ENCODE measurements at regions not wholly inside any gene's neighbourhood (a gene's known extent, or its start where the extent isn't known, plus 50 kb on each side); places are given as distances from the start of the nearest gene placed in this dataset.

- TF ChIP-seq OSR1 (CRISPR knock-in tag; IDR thresholded peaks at IDR 0.05) (no peak), TOX (CRISPR knock-in tag; IDR thresholded peaks at IDR 0.05; ENCODE audit: borderline replicate concordance) (no peak), CSDC2 (CRISPR knock-in tag; IDR thresholded peaks at IDR 0.05) (no peak)
- TF ChIP-seq, protein P1, sequence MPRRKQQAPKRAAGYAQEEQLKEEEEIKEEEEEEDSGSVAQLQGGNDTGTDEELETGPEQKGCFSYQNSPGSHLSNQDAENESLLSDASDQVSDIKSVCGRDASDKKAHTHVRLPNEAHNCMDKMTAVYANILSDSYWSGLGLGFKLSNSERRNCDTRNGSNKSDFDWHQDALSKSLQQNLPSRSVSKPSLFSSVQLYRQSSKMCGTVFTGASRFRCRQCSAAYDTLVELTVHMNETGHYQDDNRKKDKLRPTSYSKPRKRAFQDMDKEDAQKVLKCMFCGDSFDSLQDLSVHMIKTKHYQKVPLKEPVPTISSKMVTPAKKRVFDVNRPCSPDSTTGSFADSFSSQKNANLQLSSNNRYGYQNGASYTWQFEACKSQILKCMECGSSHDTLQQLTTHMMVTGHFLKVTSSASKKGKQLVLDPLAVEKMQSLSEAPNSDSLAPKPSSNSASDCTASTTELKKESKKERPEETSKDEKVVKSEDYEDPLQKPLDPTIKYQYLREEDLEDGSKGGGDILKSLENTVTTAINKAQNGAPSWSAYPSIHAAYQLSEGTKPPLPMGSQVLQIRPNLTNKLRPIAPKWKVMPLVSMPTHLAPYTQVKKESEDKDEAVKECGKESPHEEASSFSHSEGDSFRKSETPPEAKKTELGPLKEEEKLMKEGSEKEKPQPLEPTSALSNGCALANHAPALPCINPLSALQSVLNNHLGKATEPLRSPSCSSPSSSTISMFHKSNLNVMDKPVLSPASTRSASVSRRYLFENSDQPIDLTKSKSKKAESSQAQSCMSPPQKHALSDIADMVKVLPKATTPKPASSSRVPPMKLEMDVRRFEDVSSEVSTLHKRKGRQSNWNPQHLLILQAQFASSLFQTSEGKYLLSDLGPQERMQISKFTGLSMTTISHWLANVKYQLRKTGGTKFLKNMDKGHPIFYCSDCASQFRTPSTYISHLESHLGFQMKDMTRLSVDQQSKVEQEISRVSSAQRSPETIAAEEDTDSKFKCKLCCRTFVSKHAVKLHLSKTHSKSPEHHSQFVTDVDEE (CRISPR knock-in tag; IDR thresholded peaks at IDR 0.05) = no peak
- ATAC-seq = no peak
Observed at GRCh38 chr5:8695902-8696845, 827.2 kb downstream of the MTRR start.

GRCh38 chr5:8700222-8700621 is 831.3 kb downstream of the MTRR start:
- ATAC-seq = no peak
- TF ChIP-seq OSR1 (CRISPR knock-in tag; IDR thresholded peaks at IDR 0.05) (no peak), RARB (CRISPR knock-in tag; IDR thresholded peaks at IDR 0.05) (no peak), TCF4 (CRISPR knock-in tag; IDR thresholded peaks at IDR 0.05; ENCODE audit: borderline replicate concordance) (no peak), BACH2 (CRISPR knock-in tag; IDR thresholded peaks at IDR 0.05; ENCODE audit: borderline replicate concordance) (no peak), PATZ1 (CRISPR knock-in tag; IDR thresholded peaks at IDR 0.05; ENCODE audit: borderline replicate concordance) (no peak), POU6F1 (CRISPR knock-in tag; IDR thresholded peaks at IDR 0.05; ENCODE audit: borderline replicate concordance, low read depth) (no peak), ZFP3 (CRISPR knock-in tag; IDR thresholded peaks at IDR 0.05) (no peak), ZNF565 (CRISPR knock-in tag; conservative IDR thresholded peaks at IDR 0.05; ENCODE audit: low read depth) (no peak), CSDC2 (CRISPR knock-in tag; IDR thresholded peaks at IDR 0.05) (no peak), ARNTL (CRISPR knock-in tag; IDR thresholded peaks at IDR 0.05; ENCODE audit: borderline replicate concordance, low read depth) (no peak), CSRNP3 (CRISPR knock-in tag; IDR thresholded peaks at IDR 0.05) (no peak), ISL1 (CRISPR knock-in tag; IDR thresholded peaks at IDR 0.05) (no peak), ZNF8 (CRISPR knock-in tag; IDR thresholded peaks at IDR 0.05) (no peak), ZFP30 (CRISPR knock-in tag; IDR thresholded peaks at IDR 0.05) (no peak), TOX (CRISPR knock-in tag; IDR thresholded peaks at IDR 0.05; ENCODE audit: borderline replicate concordance) (no peak), GLIS3 (CRISPR knock-in tag; IDR thresholded peaks at IDR 0.05) (no peak)
- TF ChIP-seq, protein P1 (CRISPR knock-in tag; IDR thresholded peaks at IDR 0.05) = no peak

- TF ChIP-seq ARNTL (CRISPR knock-in tag; IDR thresholded peaks at IDR 0.05; ENCODE audit: borderline replicate concordance, low read depth) (no peak), OSR1 (CRISPR knock-in tag; IDR thresholded peaks at IDR 0.05) (no peak), ZNF8 (CRISPR knock-in tag; IDR thresholded peaks at IDR 0.05) (no peak), CREB5 (CRISPR knock-in tag; IDR thresholded peaks at IDR 0.05; ENCODE audit: low read depth) (no peak), BACH2 (CRISPR knock-in tag; IDR thresholded peaks at IDR 0.05; ENCODE audit: borderline replicate concordance) (no peak), POU6F1 (CRISPR knock-in tag; IDR thresholded peaks at IDR 0.05; ENCODE audit: borderline replicate concordance, low read depth) (no peak), PPARA (CRISPR knock-in tag; IDR thresholded peaks at IDR 0.05; ENCODE audit: borderline replicate concordance) (no peak)
- ATAC-seq = no peak
Observed at GRCh38 chr5:8700671-8701070, 831.7 kb downstream of the MTRR start.

All from SK-N-SH treated with all-trans-retinoic acid at 6 μM for 48 hours (cell line).